ENCODE measurements at regions not wholly inside any gene's neighbourhood (a gene's known extent, or its start where the extent isn't known, plus 50 kb on each side); places are given as distances from the start of the nearest gene placed in this dataset.

DNA sequence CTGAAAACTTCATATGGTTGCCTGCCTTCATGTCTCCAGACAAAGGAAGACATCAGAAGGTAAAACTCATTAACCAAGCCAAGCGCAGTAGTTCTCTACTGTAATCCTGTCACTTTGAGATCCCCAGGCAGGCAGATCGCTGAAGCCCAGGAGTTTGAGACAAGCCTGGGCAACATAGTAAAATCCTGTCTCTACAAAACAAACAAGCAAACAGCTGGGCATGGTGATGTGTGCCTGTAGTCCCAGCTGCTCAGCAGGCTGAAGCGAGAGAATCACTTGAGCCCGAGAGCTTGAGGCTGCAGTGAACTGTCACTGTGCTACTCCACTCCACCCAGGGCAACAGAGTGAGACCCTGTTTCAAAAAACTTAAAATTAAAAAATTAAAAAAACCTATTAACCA lies 467.4 kb upstream of the SORCS1 start:
- Mint-ChIP-seq H3K9me3 (peaks cover 0 to 10% (median 0%) of the 10 kb centered on the region in 7 donors), H3K27ac (no peak overlapping the region), H3K4me3 (no peak overlapping the region), H3K27me3 (no peaks in the 10 kb centered on the region), H3K36me3 (no peaks in the 10 kb centered on the region), H3K4me1 (no peaks in the 10 kb centered on the region)
- no peak for ATAC-seq (ENCODE audit: low read depth in 2 of 2)
- DNase-seq: no peak

DNA sequence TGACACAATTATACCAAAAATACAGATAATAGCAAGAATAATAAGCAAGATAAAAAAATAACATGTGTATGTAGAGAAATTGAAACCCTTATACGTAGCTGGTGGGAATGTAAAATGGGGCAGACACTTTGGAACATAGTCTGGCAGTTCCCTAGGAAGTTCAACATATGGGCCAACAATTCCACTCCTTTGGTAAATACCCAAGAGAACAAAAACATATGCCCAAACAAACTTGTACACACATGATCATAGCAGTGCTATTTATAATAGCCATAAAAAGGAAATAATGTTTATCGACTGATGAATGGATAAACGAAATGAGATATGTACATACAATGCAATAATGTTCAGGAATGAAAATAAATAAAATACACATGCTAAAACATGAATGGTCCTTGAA lies 462.4 kb upstream of the SORCS1 start:
- no peak for DNase-seq
- Mint-ChIP-seq H3K9me3 (peaks cover 0 to 2% (median 0%) of the 10 kb centered on the region in 7 donors), H3K27me3 (no peaks in the 10 kb centered on the region), H3K36me3 (no peaks in the 10 kb centered on the region), H3K27ac (no peak overlapping the region), H3K4me1 (no peaks in the 10 kb centered on the region), H3K4me3 (no peak overlapping the region)
- ATAC-seq (ENCODE audit: low read depth in 2 of 2): no peak

GRCh38 chr10:107623292-107623691 lies 458.8 kb upstream of the SORCS1 start:
- Mint-ChIP-seq H3K4me3 (no peak overlapping the region), H3K27ac (no peak overlapping the region), H3K9me3 (peaks cover 0 to 4% (median 0%) of the 10 kb centered on the region in 7 donors), H3K36me3 (no peaks in the 10 kb centered on the region), H3K27me3 (no peaks in the 10 kb centered on the region), H3K4me1 (no peaks in the 10 kb centered on the region)
- ATAC-seq (ENCODE audit: low read depth in 2 of 2) (no peak), DNase-seq (no peak)

DNA sequence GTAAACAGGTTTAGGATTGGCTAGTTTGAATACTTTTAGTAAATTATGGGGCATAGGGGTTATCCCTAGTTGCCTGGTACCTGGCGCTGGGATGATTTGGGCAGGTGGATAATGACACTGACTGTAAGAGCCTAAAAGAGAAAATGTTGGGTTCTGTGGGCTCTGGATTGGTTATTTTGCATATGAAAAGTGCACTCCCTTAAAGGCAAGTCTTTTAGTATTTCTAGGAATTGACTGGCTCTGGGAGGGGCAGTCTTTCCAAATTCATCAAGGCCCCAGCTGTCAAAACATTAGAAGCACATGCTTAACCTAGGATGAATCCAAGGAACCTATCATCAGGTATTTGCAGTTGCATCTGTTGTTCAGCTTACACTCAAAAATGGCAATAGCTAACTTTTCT lies 454.6 kb upstream of the SORCS1 start:
- no peak for ATAC-seq (ENCODE audit: low read depth in 2 of 2)
- peak overlapping the region in 1 of 6 donors; percentile 29 for H3K27ac Mint-ChIP-seq
- H3K27me3 Mint-ChIP-seq: no peaks in the 10 kb centered on the region
- H3K4me1 Mint-ChIP-seq: no peaks in the 10 kb centered on the region
- no peak for DNase-seq
- no peaks in the 10 kb centered on the region for H3K36me3 Mint-ChIP-seq
- peaks cover 0 to 6% (median 0%) of the 10 kb centered on the region in 7 donors for H3K9me3 Mint-ChIP-seq
- no peak overlapping the region for H3K4me3 Mint-ChIP-seq

GRCh38 chr10:107618504-107618994 lies 454.0 kb upstream of the SORCS1 start:
- Mint-ChIP-seq H3K36me3 (no peaks in the 10 kb centered on the region), H3K4me1 (no peaks in the 10 kb centered on the region), H3K9me3 (peaks cover 0 to 6% (median 0%) of the 10 kb centered on the region in 7 donors), H3K4me3 (no peak overlapping the region), H3K27ac (peak overlapping the region in 1 of 6 donors; percentile 29), H3K27me3 (no peaks in the 10 kb centered on the region)
- ATAC-seq (ENCODE audit: low read depth in 2 of 2) (no peak), DNase-seq (no peak)

DNA sequence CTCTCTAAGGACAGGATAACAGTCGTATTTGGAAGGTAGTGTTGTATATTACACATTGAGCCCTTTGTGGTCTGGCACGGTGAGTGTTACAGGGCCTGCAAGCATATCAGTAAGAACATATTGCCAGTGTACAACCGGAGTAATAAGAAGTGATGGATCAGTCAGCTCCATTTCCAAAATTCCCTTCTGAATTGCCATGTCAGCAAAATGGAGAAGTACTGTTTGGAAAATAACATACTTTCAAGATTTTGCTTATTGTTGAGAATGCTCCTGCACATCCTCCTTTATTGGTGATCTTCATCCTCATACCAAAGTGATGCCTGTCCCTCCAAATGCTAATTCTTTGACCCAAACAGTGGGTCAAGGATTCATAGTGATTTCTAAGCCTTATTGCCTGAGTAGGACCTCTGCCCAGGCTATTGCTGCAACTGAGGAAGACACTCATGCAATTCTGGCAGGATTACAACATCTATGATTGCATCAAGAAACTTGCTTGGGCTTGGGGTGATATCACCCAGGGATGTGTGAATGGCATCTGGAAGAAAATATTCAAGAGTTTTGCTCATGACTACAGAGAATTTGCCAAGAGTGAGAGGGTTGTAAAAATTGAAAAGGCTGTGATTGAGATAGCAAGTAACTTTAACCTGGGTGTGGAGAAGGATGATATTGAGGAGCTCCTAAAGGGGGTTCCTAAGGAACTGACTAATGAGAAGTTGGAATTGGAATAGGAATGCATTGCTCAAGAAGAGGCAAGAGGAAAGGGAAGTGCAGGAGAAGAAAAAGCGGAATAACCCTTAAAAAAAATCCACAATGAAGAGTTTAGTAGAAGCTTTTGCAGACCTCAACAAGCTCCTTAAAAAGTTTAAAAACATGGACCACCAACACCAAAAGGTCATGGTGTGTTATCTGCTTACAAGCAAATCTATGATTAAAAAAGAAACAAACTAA lies 452.2 kb upstream of the SORCS1 start:
- ATAC-seq (ENCODE audit: low read depth in 2 of 2): no peak
- Mint-ChIP-seq H3K9me3 (peaks cover 0 to 6% (median 0%) of the 10 kb centered on the region in 7 donors), H3K36me3 (no peaks in the 10 kb centered on the region), H3K4me1 (no peaks in the 10 kb centered on the region), H3K27ac (no peak overlapping the region), H3K27me3 (no peaks in the 10 kb centered on the region), H3K4me3 (no peak overlapping the region)
- no peak for DNase-seq

GRCh38 chr10:107616031-107616430 lies 451.5 kb upstream of the SORCS1 start:
- H3K4me3 Mint-ChIP-seq: no peak overlapping the region
- no peak overlapping the region for H3K27ac Mint-ChIP-seq
- peaks cover 0 to 6% (median 0%) of the 10 kb centered on the region in 7 donors for H3K9me3 Mint-ChIP-seq
- no peaks in the 10 kb centered on the region for H3K4me1 Mint-ChIP-seq
- DNase-seq (no peak), ATAC-seq (ENCODE audit: low read depth in 2 of 2) (no peak)
- H3K27me3 Mint-ChIP-seq: no peaks in the 10 kb centered on the region
- H3K36me3 Mint-ChIP-seq: no peaks in the 10 kb centered on the region

DNA sequence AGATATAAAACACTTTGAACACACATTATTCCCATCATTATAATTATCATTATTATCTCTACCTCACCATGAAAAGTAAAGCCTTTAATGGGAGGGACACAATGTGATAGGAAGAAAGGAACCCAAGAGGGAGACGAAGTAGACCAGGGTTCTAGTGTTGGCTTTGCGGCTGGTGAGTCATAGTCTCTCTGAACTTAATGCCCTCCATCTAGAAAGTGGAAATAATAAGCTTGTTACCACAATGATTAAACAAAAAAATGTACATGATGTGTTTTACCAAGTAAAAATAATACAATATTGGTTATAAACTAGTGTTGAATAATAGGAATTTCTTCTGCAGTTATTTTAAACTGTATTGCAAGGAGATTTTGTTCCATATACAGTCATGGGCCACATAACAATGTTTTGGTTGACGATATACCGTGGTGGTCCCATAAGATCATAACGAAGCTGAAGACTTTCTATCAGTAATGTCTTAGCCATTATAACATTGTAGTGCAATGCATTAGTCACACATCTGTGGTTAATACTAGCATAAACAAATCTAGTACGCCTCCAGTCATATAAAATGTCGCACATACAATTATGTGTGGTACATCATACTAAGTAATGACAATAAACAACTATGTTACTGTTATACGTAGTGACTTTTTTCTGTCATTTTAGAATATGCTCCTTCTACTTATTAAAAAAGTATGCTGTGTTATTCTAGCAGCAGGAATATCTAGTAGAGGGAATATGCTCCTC lies 450.6 kb upstream of the SORCS1 start:
- H3K9me3 Mint-ChIP-seq: peaks cover 0 to 6% (median 0%) of the 10 kb centered on the region in 7 donors
- no peaks in the 10 kb centered on the region for H3K4me1 Mint-ChIP-seq
- no peak overlapping the region for H3K4me3 Mint-ChIP-seq
- H3K27me3 Mint-ChIP-seq: no peaks in the 10 kb centered on the region
- H3K27ac Mint-ChIP-seq: no peak overlapping the region
- ATAC-seq (ENCODE audit: low read depth in 2 of 2) (no peak), DNase-seq (no peak)
- H3K36me3 Mint-ChIP-seq: no peaks in the 10 kb centered on the region

GRCh38 chr10:107611115-107611514 lies 446.6 kb upstream of the SORCS1 start:
- DNase-seq (no peak), ATAC-seq (ENCODE audit: low read depth in 2 of 2) (no peak)
- Mint-ChIP-seq H3K9me3 (no peaks in the 10 kb centered on the region), H3K27me3 (no peaks in the 10 kb centered on the region), H3K4me3 (no peak overlapping the region), H3K27ac (no peak overlapping the region), H3K36me3 (no peaks in the 10 kb centered on the region), H3K4me1 (no peaks in the 10 kb centered on the region)

DNA sequence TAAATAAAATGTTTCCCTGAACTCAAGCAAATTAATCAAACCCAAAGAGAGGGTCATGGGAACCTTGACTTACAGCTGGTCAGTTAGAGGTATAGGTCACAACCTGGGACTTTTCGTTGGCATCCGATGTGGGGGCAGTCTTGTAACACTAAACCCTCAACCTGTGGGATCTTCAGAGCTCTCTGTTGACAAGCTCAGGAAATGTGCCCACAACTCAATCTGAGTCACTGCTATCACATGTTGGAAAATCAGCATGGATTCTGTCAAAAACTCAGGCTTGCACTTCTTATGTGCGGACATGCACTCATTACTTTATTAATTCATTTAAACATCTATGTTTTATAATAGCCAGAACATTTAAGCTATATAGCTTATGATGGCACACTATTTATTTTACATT lies 424.6 kb upstream of the SORCS1 start:
- DNase-seq: no peak
- Mint-ChIP-seq H3K4me1 (no peaks in the 10 kb centered on the region), H3K4me3 (peak overlapping the region in 1 of 8 donors; percentile 37), H3K27ac (peak overlapping the region in 1 of 6 donors; percentile 47), H3K36me3 (no peaks in the 10 kb centered on the region), H3K27me3 (no peaks in the 10 kb centered on the region), H3K9me3 (peaks cover 0 to 21% (median 9%) of the 10 kb centered on the region in 7 donors)
- ATAC-seq (ENCODE audit: low read depth in 2 of 2): no peak

DNA sequence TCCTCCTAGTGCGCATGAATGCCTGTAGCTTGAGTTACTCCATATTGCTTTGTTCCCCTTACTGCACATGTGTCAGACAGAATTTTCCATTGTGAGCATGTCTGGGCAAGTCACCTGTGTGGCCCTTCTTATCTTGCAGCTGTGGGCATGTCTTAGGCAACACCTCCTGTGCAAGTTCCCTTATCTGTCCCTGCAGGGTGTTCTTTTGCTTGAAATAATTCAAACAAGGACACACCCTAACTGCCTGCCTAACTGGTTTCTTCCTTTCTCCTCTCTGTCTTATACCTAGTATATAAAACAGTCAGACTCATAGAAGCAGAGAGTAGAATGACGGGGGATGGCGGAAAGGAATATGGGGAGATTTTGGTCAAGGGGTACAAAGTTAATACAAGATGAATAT lies 421.1 kb upstream of the SORCS1 start:
- ATAC-seq (ENCODE audit: low read depth in 2 of 2) (no peak), DNase-seq (no peak)
- no peaks in the 10 kb centered on the region for H3K27me3 Mint-ChIP-seq
- H3K4me1 Mint-ChIP-seq: no peaks in the 10 kb centered on the region
- H3K4me3 Mint-ChIP-seq: no peak overlapping the region
- no peak overlapping the region for H3K27ac Mint-ChIP-seq
- no peaks in the 10 kb centered on the region for H3K36me3 Mint-ChIP-seq
- peaks cover 0 to 25% (median 9%) of the 10 kb centered on the region in 7 donors for H3K9me3 Mint-ChIP-seq

DNA sequence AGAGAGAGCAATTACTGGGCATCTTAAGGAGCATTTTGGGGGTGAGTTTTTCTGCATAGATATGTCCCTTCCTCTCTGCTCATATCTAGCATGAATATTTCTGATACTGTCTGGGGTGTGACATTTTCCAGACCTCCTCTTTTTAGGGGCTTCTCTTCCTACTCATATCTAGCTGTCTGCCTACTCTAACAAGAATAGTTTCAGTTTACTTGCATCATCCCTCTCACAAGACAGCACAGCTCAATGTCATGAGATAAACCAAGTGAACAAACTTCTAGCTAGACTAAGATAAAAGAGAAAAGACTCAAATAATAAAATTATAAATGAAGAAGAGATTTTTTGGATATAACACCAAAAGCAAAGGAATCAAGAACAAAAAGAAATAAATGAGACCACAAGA lies 419.5 kb upstream of the SORCS1 start:
- Mint-ChIP-seq H3K9me3 (peaks cover 0 to 25% (median 9%) of the 10 kb centered on the region in 7 donors), H3K27me3 (no peaks in the 10 kb centered on the region)
- no peak for ATAC-seq (ENCODE audit: low read depth in 2 of 2)

GRCh38 chr10:107579970-107580369 lies 415.5 kb upstream of the SORCS1 start:
- H3K9me3 Mint-ChIP-seq: peaks cover 0 to 9% (median 3%) of the 10 kb centered on the region in 7 donors
- H3K27me3 Mint-ChIP-seq: no peaks in the 10 kb centered on the region
- no peak overlapping the region for H3K4me3 Mint-ChIP-seq

More for the DNA sequence above, 419.5 kb upstream of the SORCS1 start:
- Mint-ChIP-seq H3K27ac (no peak overlapping the region), H3K4me1 (no peaks in the 10 kb centered on the region), H3K4me3 (no peak overlapping the region), H3K36me3 (no peaks in the 10 kb centered on the region)
- no peak for DNase-seq

DNA sequence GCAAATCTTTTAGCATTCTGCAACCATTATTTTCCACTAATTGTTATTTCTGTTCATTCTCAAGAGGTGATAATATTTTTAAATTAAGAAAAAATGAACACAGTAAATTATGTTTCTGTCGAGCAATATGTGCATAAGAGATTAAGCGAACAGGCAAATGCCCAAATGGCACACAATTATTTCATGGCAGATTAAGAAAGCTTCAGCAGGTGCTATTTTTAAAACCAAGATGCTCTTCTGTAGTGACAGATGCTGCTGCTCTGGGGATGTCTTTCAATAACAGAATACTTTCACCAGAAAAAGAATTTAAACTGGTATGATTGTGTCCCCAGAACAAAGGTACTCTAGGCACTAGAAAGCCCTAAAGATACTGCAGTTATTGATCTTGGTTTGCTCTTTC lies 412.7 kb upstream of the SORCS1 start:
- DNase-seq (no peak), ATAC-seq (ENCODE audit: low read depth in 2 of 2) (no peak)
- Mint-ChIP-seq H3K9me3 (peaks cover 0 to 6% (median 0%) of the 10 kb centered on the region in 7 donors), H3K36me3 (no peaks in the 10 kb centered on the region), H3K27me3 (peaks cover 0 to 5% (median 0%) of the 10 kb centered on the region in 3 donors), H3K4me3 (no peak overlapping the region), H3K4me1 (no peaks in the 10 kb centered on the region), H3K27ac (no peak overlapping the region)

More at GRCh38 chr10:107579970-107580369, 415.5 kb upstream of the SORCS1 start:
- ATAC-seq (ENCODE audit: low read depth in 2 of 2) (no peak), DNase-seq (no peak)
- H3K36me3 Mint-ChIP-seq: no peaks in the 10 kb centered on the region
- no peak overlapping the region for H3K27ac Mint-ChIP-seq
- no peaks in the 10 kb centered on the region for H3K4me1 Mint-ChIP-seq

All from naive B cell (primary cell).